RWPE1 (cell line): ENCODE measurements at regions not wholly inside any gene's neighbourhood (a gene's known extent, or its start where the extent isn't known, plus 50 kb on each side); places are given as distances from the start of the nearest gene placed in this dataset.

Experiments
- CTCF ChIA-PET: fragments of 350-600 bp; sonication (Branson Sonifier 250); formaldehyde crosslinking; extraction: SDS; loops from one replicate; lab custom pipeline; 2021; lab: Yijun Ruan, JAX
- POLR2A ChIA-PET: fragments of 400-600 bp; formaldehyde crosslinking; extraction: SDS; loops from one replicate; lab custom pipeline; 2020; ENCODE audit warnings: antibody characterized with exemption; ENCODE audit not compliant: low non-redundant PET; lab: Yijun Ruan, JAX
- DNase-seq: peaks from one replicate; pipeline ENCODE4 v3.0.0; 2012; ENCODE audit warnings: low spot score
- H3K27ac ChIP-seq: fragments of 450-650 bp; 2 replicates; pipeline ENCODE4 v1.5.1; 2017
- TF ChIP-seq, protein P1 (sequence below): fragments of 450-650 bp; conservative IDR thresholded peaks from 2 replicates; pipeline ENCODE4 v1.5.1; 2017; ENCODE audit warnings: low read depth, mild to moderate bottlenecking

DNA sequence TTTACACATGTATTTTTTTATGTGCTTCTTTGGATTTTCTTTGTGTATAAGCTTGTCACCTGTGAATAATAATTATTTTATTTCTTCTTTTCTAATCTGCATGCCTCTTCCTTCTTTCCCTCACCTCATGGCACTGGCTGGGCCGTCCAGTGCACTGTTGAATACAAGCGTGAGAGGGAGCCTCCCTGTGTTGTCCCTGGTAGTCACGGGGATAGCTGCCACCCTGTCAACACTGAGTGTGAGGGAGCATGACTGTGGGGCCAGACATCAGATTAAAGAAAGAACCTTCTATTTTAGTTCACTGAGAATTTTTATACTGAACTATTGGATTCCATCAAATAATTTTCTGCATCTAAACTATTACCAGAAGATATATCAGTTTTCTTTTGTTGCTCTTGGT, 187.9 kb downstream of the CDC14C start:
- POLR2A ChIA-PET: no interaction called here

GRCh38 chr7:49112647-49113046, 188.3 kb downstream of the CDC14C start:
- ChIA-PET POLR2A (no interaction called here), CTCF (interaction anchor here (0.9 kb wide), 1 partner anchor 91 kb away, joined by 3 read pairs; no protein-coding TSS in a partner anchor)
- no peak overlapping the region for H3K27ac ChIP-seq
- TF ChIP-seq, protein P1, sequence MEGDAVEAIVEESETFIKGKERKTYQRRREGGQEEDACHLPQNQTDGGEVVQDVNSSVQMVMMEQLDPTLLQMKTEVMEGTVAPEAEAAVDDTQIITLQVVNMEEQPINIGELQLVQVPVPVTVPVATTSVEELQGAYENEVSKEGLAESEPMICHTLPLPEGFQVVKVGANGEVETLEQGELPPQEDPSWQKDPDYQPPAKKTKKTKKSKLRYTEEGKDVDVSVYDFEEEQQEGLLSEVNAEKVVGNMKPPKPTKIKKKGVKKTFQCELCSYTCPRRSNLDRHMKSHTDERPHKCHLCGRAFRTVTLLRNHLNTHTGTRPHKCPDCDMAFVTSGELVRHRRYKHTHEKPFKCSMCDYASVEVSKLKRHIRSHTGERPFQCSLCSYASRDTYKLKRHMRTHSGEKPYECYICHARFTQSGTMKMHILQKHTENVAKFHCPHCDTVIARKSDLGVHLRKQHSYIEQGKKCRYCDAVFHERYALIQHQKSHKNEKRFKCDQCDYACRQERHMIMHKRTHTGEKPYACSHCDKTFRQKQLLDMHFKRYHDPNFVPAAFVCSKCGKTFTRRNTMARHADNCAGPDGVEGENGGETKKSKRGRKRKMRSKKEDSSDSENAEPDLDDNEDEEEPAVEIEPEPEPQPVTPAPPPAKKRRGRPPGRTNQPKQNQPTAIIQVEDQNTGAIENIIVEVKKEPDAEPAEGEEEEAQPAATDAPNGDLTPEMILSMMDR: no peak
- DNase-seq: no peak

More for the DNA sequence above, 187.9 kb downstream of the CDC14C start:
- TF ChIP-seq, protein P1: no peak
- no peak for DNase-seq
- H3K27ac ChIP-seq: no peak overlapping the region
- CTCF ChIA-PET: interaction anchor here (0.9 kb wide), 1 partner anchor 90 kb away, joined by 3 read pairs; no protein-coding TSS in a partner anchor

DNA sequence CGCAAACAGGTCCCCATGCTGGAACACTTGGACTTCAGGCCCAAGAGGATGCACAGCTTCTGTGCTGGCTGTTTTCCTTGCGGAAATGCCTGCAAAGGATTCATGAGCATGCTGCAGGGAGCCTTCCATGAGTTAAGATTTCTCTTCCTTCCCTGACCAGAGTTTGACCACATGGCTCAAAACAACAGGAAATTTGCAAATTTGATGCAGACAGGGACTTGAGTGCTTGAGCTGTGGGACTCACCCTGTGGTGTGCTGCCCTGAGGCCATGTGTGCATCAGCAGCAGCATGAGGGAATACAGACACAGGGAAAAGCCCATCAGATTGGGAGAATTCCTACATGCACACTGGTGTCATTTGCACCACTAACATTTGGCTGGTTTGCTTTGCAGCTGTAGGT, 195.4 kb downstream of the CDC14C start:
- H3K27ac ChIP-seq: no peak overlapping the region
- POLR2A ChIA-PET: no interaction called here
- CTCF ChIA-PET: no interaction called here
- no peak for DNase-seq
- TF ChIP-seq, protein P1: no peak

DNA sequence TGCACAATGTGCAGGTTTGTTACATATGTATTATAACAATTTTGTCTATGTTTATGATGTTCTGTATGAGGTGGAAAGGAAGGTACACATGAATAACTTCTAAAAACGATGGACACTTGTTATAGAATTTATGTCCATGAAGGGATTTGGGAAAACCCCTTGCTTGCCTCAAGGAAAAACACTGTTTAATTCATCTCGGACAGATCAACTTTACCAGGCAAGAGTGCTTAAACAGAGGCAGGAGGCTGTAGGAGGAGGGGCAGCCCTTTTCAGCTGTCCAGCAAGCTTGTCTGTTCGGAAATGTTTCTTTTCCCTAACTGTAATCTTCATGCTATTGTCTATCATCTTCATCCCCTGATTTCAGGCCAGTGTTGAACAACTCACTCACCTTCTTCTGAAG, 200.9 kb downstream of the CDC14C start:
- TF ChIP-seq, protein P1: no peak
- ChIA-PET POLR2A (no interaction called here), CTCF (no interaction called here)
- no peak overlapping the region for H3K27ac ChIP-seq
- no peak for DNase-seq

DNA sequence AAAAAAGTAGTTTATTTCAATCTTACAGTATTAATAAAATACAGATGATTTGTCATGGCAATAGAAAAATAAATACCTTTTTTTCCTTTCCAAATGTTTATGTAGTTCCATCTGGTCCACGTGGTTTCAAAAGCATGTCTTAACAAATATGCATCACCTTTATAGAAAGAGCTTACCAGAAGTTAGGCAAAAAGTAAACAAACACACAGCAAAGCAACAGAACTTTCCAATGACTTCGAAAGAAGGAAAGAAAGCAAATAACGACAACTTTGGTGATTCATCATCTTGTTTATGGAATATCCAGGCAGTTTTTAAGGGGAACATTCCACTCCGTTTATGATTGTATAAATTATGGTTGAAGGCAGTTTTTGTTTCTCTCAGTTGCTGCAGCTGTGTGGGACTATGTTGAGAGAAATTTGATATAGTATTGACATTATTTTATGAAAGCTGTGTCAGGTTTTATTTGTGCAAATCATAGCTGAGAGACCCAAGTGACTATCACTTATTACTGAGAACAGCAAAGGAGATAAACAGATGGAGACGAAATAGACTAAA, 203.1 kb downstream of the CDC14C start:
- ChIA-PET CTCF (no interaction called here), POLR2A (no interaction called here)
- no peak for DNase-seq
- TF ChIP-seq, protein P1: no peak
- H3K27ac ChIP-seq: no peak overlapping the region

DNA sequence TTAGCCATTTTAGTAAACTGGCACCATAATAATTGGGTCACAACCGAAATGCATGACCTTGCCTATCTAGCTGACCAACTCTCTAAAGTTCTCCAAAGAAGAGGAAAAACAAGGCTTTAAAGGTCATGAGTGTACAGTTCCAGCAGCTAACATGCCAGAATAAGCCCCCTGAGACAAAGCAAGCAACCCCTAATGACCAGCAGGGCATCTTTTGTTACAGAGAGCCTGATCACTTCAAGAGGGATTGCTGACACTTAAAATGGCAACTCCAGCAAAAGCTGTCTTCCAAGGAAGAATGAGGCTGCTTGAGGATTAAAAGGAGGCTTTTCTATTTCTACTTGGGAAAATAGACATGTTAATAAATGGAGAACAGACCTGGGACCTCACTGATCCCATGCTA, 213.6 kb downstream of the CDC14C start:
- CTCF ChIA-PET: interaction anchor here (0.6 kb wide), 1 partner anchor 437 kb away, joined by 3 read pairs; no protein-coding TSS in a partner anchor
- no peak overlapping the region for H3K27ac ChIP-seq
- POLR2A ChIA-PET: no interaction called here
- no peak for DNase-seq
- TF ChIP-seq, protein P1: no peak
